Hepatocyte (in vitro differentiated cells): ENCODE measurements at regions not wholly inside any gene's neighbourhood (a gene's known extent, or its start where the extent isn't known, plus 50 kb on each side); places are given as distances from the start of the nearest gene placed in this dataset.

Experiments
- EZH2 ChIP-seq: fragments of 200-600 bp; sonication (generic); IDR thresholded peaks from 2 replicates; pipeline ENCODE4 v1.6.1; 2016; ENCODE audit warnings: antibody characterized with exemption, mild to moderate bottlenecking, borderline replicate concordance
- TF ChIP-seq, protein P1 (sequence below): fragments of 200-600 bp; sonication (generic); IDR thresholded peaks from 2 replicates; pipeline ENCODE4 v1.5.1; 2016; ENCODE audit warnings: antibody characterized with exemption, mild to moderate bottlenecking; ENCODE audit not compliant: poor library complexity

DNA sequence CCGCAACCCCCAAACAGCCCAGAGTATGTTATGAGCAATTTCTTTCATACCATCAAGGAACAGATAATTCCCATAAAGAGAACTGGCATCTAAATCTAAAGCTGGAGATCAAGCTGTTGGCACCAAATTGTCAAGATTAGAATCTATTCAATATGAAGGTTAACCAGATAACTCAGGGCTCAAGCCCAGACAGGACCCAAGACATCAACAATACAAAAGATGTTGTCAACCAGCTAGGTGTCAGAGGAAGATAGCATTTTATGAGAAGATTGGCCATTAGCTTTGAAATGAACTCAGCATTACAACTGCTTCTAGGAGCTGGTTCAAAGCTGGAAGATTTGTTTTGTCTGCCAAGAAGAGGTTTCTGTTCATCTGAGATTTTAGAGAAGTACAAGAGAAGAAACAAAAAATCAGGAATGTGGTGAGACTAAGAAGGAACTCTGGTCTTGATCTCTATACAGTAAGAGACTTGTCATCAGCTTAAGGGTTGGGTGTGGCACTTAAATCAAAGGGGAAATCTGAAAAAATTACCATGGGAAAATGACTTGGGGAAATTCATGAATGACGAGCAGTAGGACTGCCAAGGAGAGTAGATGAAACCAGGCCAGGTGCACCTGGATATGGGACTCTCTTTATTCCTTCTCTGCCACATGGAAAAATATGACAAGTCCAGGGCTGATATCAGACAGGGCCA is 64.2 kb upstream of the COX10 start:
- TF ChIP-seq, protein P1, sequence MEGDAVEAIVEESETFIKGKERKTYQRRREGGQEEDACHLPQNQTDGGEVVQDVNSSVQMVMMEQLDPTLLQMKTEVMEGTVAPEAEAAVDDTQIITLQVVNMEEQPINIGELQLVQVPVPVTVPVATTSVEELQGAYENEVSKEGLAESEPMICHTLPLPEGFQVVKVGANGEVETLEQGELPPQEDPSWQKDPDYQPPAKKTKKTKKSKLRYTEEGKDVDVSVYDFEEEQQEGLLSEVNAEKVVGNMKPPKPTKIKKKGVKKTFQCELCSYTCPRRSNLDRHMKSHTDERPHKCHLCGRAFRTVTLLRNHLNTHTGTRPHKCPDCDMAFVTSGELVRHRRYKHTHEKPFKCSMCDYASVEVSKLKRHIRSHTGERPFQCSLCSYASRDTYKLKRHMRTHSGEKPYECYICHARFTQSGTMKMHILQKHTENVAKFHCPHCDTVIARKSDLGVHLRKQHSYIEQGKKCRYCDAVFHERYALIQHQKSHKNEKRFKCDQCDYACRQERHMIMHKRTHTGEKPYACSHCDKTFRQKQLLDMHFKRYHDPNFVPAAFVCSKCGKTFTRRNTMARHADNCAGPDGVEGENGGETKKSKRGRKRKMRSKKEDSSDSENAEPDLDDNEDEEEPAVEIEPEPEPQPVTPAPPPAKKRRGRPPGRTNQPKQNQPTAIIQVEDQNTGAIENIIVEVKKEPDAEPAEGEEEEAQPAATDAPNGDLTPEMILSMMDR, result no peak
- no peak for TF ChIP-seq EZH2
